AG09309 (cell line): ENCODE measurements at regions not wholly inside any gene's neighbourhood (a gene's known extent, or its start where the extent isn't known, plus 50 kb on each side); places are given as distances from the start of the nearest gene placed in this dataset.

Experiments used
- DNase-seq: peaks from one replicate; pipeline ENCODE4 v3.0.0-alpha.2; 2010; ENCODE audit warnings: low read depth
- H3K4me3 ChIP-seq: 2 replicates; pipeline ENCODE4 v1.5.1; 2011; ENCODE audit warnings: mild to moderate bottlenecking, low read depth, low read length, moderate library complexity; ENCODE audit not compliant: control insufficient read depth
- CTCF ChIP-seq: IDR thresholded peaks from 2 replicates; pipeline ENCODE4 v1.5.1; 2011; ENCODE audit warnings: mild to moderate bottlenecking, low read depth, low read length, inconsistent platforms; ENCODE audit not compliant: insufficient read depth, control insufficient read depth; ENCODE audit errors: missing control alignments

DNA sequence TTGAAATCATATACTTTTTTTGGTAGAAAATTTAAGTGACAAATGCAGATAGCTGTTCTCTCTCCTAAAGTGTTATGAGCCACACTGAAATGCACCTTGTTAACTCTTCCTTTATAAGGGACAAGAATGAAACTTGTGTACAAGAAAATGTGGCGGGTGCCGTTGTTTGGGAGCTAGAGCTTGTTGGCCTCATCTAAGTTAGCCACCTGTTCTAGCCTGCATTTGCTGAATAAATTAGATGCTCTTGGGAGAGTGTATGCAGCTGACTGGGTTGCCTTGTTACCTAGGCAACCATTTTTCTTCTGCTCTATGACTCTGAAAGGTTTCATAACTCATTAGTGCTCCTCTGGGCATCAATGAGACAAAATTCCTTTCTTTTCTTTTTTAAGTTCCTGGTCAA, 174.3 kb downstream of the TAF11L14 start:
- H3K4me3 ChIP-seq = no peak overlapping the region
- DNase-seq = no peak
- no peak for TF ChIP-seq CTCF

GRCh38 chr5:17810734-17811133, 176.5 kb downstream of the TAF11L14 start:
- H3K4me3 ChIP-seq = no peak overlapping the region
- no peak for DNase-seq
- no peak for TF ChIP-seq CTCF

DNA sequence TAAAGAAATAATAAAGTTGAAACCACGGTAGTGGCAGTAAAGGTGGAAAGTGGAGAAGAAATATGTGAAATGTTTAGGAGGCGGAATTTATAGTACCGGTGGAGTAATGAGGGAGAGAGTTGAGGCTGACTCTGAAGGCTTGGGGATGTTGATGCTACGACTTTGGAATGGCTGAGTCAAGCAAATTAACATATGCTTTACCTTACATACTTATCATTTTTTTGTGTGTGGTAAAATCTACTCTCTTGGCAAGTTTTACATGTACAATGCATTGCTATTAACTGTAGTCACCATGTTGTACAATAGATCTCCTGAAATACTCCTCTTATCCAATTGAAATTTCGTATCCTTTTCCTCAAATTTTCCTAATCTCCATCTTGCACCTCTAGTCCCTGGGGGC, 179.0 kb downstream of the TAF11L14 start:
- TF ChIP-seq CTCF = no peak
- no peak overlapping the region for H3K4me3 ChIP-seq
- DNase-seq = no peak

- DNase-seq = no peak
- no peak overlapping the region for H3K4me3 ChIP-seq
- TF ChIP-seq CTCF = no peak
Observed at GRCh38 chr5:17816505-17816904, 182.2 kb downstream of the TAF11L14 start.

- H3K4me3 ChIP-seq = no peak overlapping the region
- no peak for TF ChIP-seq CTCF
- DNase-seq = no peak
Observed at GRCh38 chr5:17816944-17817343, 182.7 kb downstream of the TAF11L14 start.

GRCh38 chr5:17817990-17818389, 183.7 kb downstream of the TAF11L14 start:
- no peak for DNase-seq
- H3K4me3 ChIP-seq = no peak overlapping the region
- TF ChIP-seq CTCF = no peak

DNA sequence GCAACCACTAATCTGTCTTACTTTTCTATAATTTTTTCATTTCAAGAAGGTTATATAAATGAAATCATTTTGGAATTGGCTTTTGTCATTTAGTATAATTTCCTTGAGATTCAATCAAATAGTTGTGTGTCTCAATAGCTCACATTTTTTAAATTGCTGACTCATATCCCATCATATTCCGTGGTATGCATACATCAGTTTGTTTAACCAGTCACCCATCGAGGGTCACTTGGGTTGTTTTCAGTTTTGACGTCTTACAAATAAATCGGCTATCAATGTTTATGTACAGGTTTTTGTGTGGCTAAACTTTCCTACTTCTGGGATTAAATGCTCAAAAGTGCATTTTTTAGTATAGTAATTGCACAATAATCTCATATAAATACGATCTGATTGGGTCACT, 185.5 kb downstream of the TAF11L14 start:
- no peak for TF ChIP-seq CTCF
- DNase-seq = no peak

More for the DNA sequence above, 185.5 kb downstream of the TAF11L14 start:
- no peak overlapping the region for H3K4me3 ChIP-seq
